Astrocyte of the cerebellum (primary cell): ENCODE measurements at regions not wholly inside any gene's neighbourhood (a gene's known extent, or its start where the extent isn't known, plus 50 kb on each side); places are given as distances from the start of the nearest gene placed in this dataset.
A peak's percentile ranks its signal among the peaks of the same experiment; 100 is the strongest.

Experiments
- DNase-seq: peaks from one replicate; pipeline ENCODE4 v3.0.0-alpha.2; 2011; ENCODE audit warnings: low read depth
- H3K4me3 ChIP-seq: 2 replicates; pipeline ENCODE4 v1.5.1; 2011; ENCODE audit warnings: mild to moderate bottlenecking, low read depth, low read length, moderate library complexity
- in situ Hi-C: cut with HindIII; loops from 2 replicates; pipeline ENCODE4 v1.10.0; 2017; ENCODE audit warnings: low sequenced_read_pairs
- TF ChIP-seq, protein P1 (sequence below): IDR thresholded peaks from 2 replicates; pipeline ENCODE4 v1.5.1; 2012; ENCODE audit warnings: low read length, low read depth, moderate library complexity, mild to moderate bottlenecking; ENCODE audit errors: missing control alignments

- H3K4me3 ChIP-seq = no peak overlapping the region
- DNase-seq = peak; percentile 60
- TF ChIP-seq, protein P1, sequence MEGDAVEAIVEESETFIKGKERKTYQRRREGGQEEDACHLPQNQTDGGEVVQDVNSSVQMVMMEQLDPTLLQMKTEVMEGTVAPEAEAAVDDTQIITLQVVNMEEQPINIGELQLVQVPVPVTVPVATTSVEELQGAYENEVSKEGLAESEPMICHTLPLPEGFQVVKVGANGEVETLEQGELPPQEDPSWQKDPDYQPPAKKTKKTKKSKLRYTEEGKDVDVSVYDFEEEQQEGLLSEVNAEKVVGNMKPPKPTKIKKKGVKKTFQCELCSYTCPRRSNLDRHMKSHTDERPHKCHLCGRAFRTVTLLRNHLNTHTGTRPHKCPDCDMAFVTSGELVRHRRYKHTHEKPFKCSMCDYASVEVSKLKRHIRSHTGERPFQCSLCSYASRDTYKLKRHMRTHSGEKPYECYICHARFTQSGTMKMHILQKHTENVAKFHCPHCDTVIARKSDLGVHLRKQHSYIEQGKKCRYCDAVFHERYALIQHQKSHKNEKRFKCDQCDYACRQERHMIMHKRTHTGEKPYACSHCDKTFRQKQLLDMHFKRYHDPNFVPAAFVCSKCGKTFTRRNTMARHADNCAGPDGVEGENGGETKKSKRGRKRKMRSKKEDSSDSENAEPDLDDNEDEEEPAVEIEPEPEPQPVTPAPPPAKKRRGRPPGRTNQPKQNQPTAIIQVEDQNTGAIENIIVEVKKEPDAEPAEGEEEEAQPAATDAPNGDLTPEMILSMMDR = no peak
- in situ Hi-C loops = loop anchor here (25.0 kb wide), 1 partner anchor 389 kb away; no protein-coding TSS in a partner anchor
Measured at GRCh38 chr9:75448281-75448680, 360.0 kb downstream of the OSTF1 start.

DNA sequence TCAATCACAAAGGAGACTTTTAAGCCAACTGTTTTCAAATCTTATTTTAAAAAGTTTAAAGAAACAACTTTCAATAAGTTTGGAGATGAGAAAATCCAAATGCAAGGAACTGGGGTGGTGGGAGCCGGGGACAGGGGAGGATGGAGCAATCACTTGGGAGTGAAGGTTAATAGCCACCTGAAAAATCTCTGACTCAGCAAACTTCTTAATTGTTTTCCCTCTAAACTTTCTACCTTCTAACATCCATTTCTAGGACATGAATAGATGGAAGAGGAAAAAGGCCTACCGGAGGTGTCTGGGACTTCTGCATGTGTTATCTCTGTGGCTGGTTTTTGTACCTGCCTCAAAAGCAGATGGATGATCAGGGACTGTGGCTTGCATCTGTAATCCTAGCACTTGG lies 360.6 kb downstream of the OSTF1 start:
- H3K4me3 ChIP-seq = no peak overlapping the region
- in situ Hi-C loops = loop anchor here (25.0 kb wide), 1 partner anchor 388 kb away; no protein-coding TSS in a partner anchor
- TF ChIP-seq, protein P1 = no peak
- no peak for DNase-seq

- in situ Hi-C loops = no loop called here
- TF ChIP-seq, protein P1 = no peak
- DNase-seq = no peak
- H3K4me3 ChIP-seq = no peak overlapping the region
Measured at GRCh38 chr9:75451045-75451444, 362.7 kb downstream of the OSTF1 start.

- no peak overlapping the region for H3K4me3 ChIP-seq
- in situ Hi-C loops = no loop called here
- DNase-seq = no peak
- TF ChIP-seq, protein P1 = no peak
Measured at GRCh38 chr9:75451505-75451904, 363.2 kb downstream of the OSTF1 start.

- no peak for DNase-seq
- no peak overlapping the region for H3K4me3 ChIP-seq
- in situ Hi-C loops = no loop called here
- TF ChIP-seq, protein P1 = no peak
Measured at GRCh38 chr9:75452512-75452911, 364.2 kb downstream of the OSTF1 start.

GRCh38 chr9:75454043-75454442 lies 365.7 kb downstream of the OSTF1 start:
- DNase-seq = no peak
- TF ChIP-seq, protein P1 = no peak
- in situ Hi-C loops = no loop called here

GRCh38 chr9:75454891-75455290 lies 366.6 kb downstream of the OSTF1 start:
- in situ Hi-C loops = no loop called here
- H3K4me3 ChIP-seq = no peak overlapping the region
- TF ChIP-seq, protein P1 = no peak
- DNase-seq = no peak

More at GRCh38 chr9:75454043-75454442, 365.7 kb downstream of the OSTF1 start:
- H3K4me3 ChIP-seq = no peak overlapping the region
